Epithelial cell of proximal tubule (primary cell): ENCODE measurements at regions not wholly inside any gene's neighbourhood (a gene's known extent, or its start where the extent isn't known, plus 50 kb on each side); places are given as distances from the start of the nearest gene placed in this dataset.

ENCODE experiments used
- DNase-seq: peaks from one replicate; pipeline ENCODE4 v3.0.0-alpha.2; 2011; ENCODE audit warnings: low read depth
- H3K4me3 ChIP-seq: 2 replicates; pipeline ENCODE4 v1.5.1; 2011; ENCODE audit warnings: low read depth, mild to moderate bottlenecking, low read length
- TF ChIP-seq, protein P1 (sequence below): conservative IDR thresholded peaks from 2 replicates; pipeline ENCODE4 v1.5.1; 2012; ENCODE audit warnings: low read depth, mild to moderate bottlenecking, low read length

DNA sequence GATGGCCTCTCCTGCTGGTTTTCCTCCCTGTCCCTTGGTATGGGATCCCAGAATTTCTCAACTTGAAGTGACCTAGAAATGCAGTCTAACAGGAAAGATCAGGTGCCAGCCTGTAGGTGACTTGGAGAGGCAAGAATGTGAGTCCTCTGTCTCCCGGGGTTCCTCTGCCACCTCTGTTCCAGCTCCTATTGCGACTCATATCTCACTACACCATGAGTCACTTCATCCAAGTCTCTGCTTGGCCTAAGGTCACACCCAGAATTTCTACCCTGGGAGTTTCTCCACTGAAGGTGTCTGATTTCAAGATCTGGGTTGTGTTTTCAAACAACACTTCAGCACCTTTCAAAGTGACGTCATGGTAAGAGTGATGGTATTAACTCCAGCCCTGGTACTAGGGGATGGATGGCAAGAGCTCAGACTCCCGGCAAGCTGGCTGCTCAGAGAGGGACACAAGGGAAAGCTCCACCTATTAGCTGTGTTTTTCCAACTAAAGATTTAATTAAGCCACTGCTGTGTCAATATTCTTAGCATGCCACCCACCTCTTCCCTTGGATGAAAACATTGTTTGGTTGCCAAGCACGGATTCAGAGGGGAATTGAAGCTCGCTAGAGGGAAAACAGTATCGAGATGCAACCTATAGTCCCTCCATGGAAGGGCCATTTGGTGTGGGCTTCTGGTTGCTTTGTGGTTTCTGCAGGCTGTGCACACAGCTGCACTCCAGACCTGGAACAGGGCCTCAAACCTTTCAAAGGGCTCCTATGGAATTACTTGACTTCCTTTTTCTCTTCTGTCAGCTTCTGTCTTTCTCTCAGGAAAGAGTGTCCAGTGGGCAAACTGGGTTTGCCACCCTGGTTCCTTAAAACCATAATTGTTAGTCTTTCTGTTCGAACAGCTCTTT lies 205.7 kb downstream of the GAS1 start:
- H3K4me3 ChIP-seq = no peak overlapping the region
- TF ChIP-seq, protein P1, sequence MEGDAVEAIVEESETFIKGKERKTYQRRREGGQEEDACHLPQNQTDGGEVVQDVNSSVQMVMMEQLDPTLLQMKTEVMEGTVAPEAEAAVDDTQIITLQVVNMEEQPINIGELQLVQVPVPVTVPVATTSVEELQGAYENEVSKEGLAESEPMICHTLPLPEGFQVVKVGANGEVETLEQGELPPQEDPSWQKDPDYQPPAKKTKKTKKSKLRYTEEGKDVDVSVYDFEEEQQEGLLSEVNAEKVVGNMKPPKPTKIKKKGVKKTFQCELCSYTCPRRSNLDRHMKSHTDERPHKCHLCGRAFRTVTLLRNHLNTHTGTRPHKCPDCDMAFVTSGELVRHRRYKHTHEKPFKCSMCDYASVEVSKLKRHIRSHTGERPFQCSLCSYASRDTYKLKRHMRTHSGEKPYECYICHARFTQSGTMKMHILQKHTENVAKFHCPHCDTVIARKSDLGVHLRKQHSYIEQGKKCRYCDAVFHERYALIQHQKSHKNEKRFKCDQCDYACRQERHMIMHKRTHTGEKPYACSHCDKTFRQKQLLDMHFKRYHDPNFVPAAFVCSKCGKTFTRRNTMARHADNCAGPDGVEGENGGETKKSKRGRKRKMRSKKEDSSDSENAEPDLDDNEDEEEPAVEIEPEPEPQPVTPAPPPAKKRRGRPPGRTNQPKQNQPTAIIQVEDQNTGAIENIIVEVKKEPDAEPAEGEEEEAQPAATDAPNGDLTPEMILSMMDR = peak; percentile 7
- peak; percentile 78 for DNase-seq

- no peak overlapping the region for H3K4me3 ChIP-seq
- TF ChIP-seq, protein P1 = no peak
- DNase-seq = no peak
Measured at GRCh38 chr9:86735772-86736458, 211.4 kb downstream of the GAS1 start.

DNA sequence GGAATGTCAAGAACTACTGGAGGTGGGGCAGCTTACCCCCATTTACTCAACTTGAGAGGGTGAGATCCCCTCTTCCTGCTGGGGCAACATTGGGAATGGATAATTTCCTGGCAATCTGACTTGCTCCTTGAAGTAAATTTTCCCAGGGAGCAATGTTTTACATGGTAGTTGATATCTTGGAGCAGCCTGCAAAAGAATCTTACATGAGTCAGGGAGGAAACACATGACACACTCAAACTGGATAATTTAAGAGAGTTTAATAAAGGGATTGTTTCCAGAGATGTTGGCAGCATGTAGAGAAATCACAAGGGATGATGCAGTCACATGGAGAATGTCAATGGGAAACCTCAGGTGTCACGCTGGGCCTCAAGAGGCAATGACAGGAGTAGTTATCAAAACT lies 212.5 kb downstream of the GAS1 start:
- DNase-seq = no peak
- H3K4me3 ChIP-seq = no peak overlapping the region
- TF ChIP-seq, protein P1 = no peak

DNA sequence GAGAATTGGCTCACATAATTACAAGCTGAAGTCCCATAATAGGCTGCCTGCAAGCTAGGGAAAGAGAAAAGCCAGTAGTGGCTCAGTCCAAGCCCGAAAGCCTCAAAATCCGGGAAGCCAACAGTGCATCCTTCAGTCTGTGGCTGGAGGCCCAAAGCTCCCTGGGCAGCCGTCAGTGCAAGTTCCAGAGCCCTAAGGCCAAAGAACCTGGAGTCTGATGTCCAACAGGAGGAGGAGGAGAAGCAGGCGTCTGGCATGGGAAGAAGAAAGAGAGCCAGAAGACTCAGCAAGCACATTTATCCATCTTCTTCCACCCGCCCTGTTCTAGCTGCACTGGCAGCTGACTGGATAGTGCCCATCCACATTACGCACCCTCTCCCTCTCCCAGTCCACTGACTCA lies 213.4 kb downstream of the GAS1 start:
- TF ChIP-seq, protein P1 = no peak
- no peak for DNase-seq
- H3K4me3 ChIP-seq = no peak overlapping the region

DNA sequence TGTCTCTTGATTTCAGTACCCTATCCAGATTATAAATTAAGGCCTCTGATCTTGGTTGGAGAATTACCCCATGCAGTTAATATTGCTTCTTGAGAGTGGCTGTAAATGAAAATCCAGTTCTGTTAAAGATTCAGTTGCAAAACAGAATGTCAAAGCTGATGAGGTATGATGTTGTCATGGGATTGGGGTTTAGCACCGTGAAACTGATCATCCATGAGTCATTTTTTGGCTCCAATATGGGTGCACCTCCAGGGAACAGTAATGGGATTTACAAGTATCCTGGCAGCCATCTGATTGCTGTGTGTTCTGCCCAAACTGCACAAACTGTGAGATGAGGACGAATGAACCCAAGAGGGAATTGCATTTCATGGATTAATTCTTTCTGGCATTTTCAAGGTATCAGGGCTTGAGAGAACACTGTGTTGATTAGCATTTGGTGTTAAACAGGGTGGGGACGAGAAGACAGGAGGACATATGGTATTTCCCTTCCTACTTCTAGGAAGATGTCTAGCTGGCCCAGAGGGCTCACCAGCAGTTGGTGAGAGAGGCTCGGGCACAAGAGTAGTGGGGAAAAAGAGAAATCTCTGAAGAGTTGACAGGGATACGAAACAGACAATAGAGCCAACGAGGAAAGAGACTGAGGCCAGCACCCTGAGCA lies 214.7 kb downstream of the GAS1 start:
- no peak overlapping the region for H3K4me3 ChIP-seq
- peak; percentile 94 for DNase-seq
- TF ChIP-seq, protein P1 = no peak

DNA sequence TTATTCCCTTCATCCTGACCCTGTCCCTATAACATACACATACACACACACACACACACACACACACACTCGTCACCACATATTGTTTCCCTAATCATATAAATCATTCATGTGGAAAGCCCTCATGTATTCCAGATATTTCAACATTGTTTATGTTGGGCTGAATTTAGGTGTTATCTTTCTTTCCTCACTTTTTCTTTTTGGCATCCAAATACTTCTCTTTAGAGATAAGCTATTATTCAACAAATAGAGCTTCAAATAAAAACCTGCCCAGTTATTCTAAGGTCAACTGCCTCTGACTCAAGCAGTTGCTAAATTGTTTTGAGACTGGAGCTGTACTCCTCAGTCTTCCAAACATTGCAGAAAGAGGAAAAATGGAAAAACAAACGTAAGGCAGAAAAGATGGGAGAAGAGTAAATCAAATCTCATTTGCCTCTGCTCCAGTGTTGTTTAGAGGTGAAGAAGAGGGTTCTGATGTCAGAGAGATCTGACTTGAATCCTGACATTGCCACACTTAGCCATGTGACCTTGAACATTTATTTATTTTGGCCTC lies 215.7 kb downstream of the GAS1 start:
- TF ChIP-seq, protein P1 = no peak
- H3K4me3 ChIP-seq = no peak overlapping the region
- DNase-seq = no peak
